ENCODE measurements at regions not wholly inside any gene's neighbourhood (a gene's known extent, or its start where the extent isn't known, plus 50 kb on each side); places are given as distances from the start of the nearest gene placed in this dataset.

GRCh38 chr3:48067271-48067670, 51.1 kb upstream of the MAP4 start:
- no peak for TF ChIP-seq CTCF (conservative IDR thresholded peaks at IDR 0.05; ENCODE audit: control insufficient read depth, insufficient read depth, low read depth, low read length)
- no peak overlapping the region for H3K4me3 ChIP-seq (ENCODE audit: control insufficient read depth, low read depth, low read length)
- no peak for DNase-seq (ENCODE audit: low read depth)

All from fibroblast of mammary gland (primary cell).